ENCODE measurements at regions not wholly inside any gene's neighbourhood (a gene's known extent, or its start where the extent isn't known, plus 50 kb on each side); places are given as distances from the start of the nearest gene placed in this dataset.

DNA sequence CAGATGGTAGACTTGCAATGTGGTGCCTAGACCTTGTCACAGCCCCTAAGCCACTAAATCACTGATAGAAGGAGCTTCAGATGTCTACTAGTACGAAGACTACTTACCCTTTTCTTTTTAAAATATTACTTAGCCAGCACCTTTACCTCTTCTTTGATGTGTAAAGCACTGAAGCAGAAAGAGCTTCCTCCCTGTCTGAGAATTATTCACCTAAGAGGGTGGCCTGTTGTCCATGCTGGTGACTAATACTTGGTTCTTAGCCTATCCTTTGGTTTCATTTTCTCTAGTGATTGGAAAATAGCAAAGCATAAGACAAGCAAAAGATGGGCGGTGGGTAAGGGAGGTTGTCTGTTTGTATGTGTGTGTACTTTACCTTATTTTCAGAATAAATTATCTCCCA is 794.6 kb downstream of the TFAP2A start:
- Histone ChIP-seq H3K27me3 (ENCODE audit: control insufficient read depth, insufficient read depth, low read length, poor library complexity, severe bottlenecking) (no peaks in the 10 kb centered on the region), H3K4me3 (ENCODE audit: low read length) (no peak overlapping the region), H3K4me1 (ENCODE audit: control insufficient read depth, insufficient read depth, low read length) (no peaks in the 10 kb centered on the region), H3K9me3 (ENCODE audit: control insufficient read depth, low read length) (no peaks in the 10 kb centered on the region), H3K36me3 (ENCODE audit: control insufficient read depth, insufficient read depth, low read length) (no peaks in the 10 kb centered on the region), H3K9ac (ENCODE audit: extremely low read depth, low read length, poor library complexity, severe bottlenecking) (no peak overlapping the region), H3K27ac (ENCODE audit: low read depth, low read length) (no peak overlapping the region)
- no peaks in the 10 kb centered on the region for H3K4me1 Mint-ChIP-seq
- TF ChIP-seq, protein P1, sequence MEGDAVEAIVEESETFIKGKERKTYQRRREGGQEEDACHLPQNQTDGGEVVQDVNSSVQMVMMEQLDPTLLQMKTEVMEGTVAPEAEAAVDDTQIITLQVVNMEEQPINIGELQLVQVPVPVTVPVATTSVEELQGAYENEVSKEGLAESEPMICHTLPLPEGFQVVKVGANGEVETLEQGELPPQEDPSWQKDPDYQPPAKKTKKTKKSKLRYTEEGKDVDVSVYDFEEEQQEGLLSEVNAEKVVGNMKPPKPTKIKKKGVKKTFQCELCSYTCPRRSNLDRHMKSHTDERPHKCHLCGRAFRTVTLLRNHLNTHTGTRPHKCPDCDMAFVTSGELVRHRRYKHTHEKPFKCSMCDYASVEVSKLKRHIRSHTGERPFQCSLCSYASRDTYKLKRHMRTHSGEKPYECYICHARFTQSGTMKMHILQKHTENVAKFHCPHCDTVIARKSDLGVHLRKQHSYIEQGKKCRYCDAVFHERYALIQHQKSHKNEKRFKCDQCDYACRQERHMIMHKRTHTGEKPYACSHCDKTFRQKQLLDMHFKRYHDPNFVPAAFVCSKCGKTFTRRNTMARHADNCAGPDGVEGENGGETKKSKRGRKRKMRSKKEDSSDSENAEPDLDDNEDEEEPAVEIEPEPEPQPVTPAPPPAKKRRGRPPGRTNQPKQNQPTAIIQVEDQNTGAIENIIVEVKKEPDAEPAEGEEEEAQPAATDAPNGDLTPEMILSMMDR (conservative IDR thresholded peaks at IDR 0.05): no peak
- H3K27ac Mint-ChIP-seq: no peak overlapping the region
- H3K27me3 Mint-ChIP-seq (ENCODE audit: insufficient read depth): no peaks in the 10 kb centered on the region
- no peaks in the 10 kb centered on the region for H3K9me3 Mint-ChIP-seq
- DNase-seq: no peak
- WGBS, 2 experiments (ENCODE audit: insufficient coverage in 1 of 2, insufficient read length in 1 of 2): 89% methylated on average over 1 of the region's 2 CpGs; no CpG with 5 or more reads in 1 of the 2 experiments
- H3K4me3 Mint-ChIP-seq: no peak overlapping the region
- no peaks in the 10 kb centered on the region for H3K36me3 Mint-ChIP-seq (ENCODE audit: low read depth)

DNA sequence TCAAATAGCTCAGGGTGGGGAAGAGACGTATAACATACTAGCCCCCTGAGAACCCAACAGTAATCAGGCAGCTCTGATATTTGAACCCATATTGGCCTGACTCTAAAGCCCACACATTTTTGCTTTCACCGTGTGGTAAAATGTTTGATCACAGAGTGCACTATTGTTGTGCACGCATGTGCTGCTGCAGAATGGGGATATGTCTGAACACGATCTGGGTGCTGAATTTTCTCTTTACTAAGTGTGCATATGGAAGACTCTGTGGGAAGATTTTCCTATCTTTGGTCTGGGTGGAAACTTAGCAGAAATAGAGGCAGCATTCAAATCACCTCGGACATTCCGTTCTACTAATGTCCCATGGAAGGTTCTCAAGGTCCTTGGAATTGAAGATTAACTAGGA is 800.1 kb downstream of the TFAP2A start:
- no peaks in the 10 kb centered on the region for H3K36me3 Mint-ChIP-seq (ENCODE audit: low read depth)
- DNase-seq: no peak
- WGBS, 2 experiments (ENCODE audit: insufficient coverage in 1 of 2, insufficient read length in 1 of 2): 94 to 96% methylated on average over 4 to 6 of the region's 6 CpGs
- H3K27ac Mint-ChIP-seq: no peak overlapping the region
- no peaks in the 10 kb centered on the region for H3K36me3 ChIP-seq (ENCODE audit: control insufficient read depth, insufficient read depth, low read length)
- TF ChIP-seq, protein P1 (conservative IDR thresholded peaks at IDR 0.05): no peak
- H3K4me1 Mint-ChIP-seq: no peaks in the 10 kb centered on the region
- H3K4me3 ChIP-seq (ENCODE audit: low read length): no peak overlapping the region
- H3K9me3 Mint-ChIP-seq: no peaks in the 10 kb centered on the region
- no peak overlapping the region for H3K9ac ChIP-seq (ENCODE audit: extremely low read depth, low read length, poor library complexity, severe bottlenecking)
- H3K4me3 Mint-ChIP-seq: no peak overlapping the region
- H3K27me3 ChIP-seq (ENCODE audit: control insufficient read depth, insufficient read depth, low read length, poor library complexity, severe bottlenecking): no peaks in the 10 kb centered on the region
- no peak overlapping the region for H3K27ac ChIP-seq (ENCODE audit: low read depth, low read length)
- no peaks in the 10 kb centered on the region for H3K4me1 ChIP-seq (ENCODE audit: control insufficient read depth, insufficient read depth, low read length)
- no peaks in the 10 kb centered on the region for H3K27me3 Mint-ChIP-seq (ENCODE audit: insufficient read depth)
- H3K9me3 ChIP-seq (ENCODE audit: control insufficient read depth, low read length): no peaks in the 10 kb centered on the region

DNA sequence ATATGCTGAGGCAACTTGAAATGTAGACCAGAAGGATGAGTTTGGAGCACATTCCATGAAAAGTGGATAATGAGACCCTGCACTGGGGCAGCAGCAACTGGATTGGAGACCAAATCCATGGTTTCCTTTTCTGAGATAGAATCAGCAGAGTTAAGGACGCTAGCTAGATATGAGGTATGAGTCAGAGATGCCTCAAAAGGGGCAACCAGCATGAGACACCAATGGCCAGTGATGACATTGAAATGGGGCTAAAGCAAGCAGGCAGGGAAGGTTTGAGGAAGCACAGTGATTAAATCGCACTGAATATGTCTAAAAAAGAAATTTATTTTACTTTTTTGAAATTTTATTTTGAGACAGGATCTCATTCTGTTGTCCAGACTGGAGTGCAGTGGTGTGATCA is 802.4 kb downstream of the TFAP2A start:
- Mint-ChIP-seq H3K4me1 (no peaks in the 10 kb centered on the region), H3K9me3 (no peaks in the 10 kb centered on the region), H3K4me3 (no peak overlapping the region), H3K36me3 (ENCODE audit: low read depth) (no peaks in the 10 kb centered on the region), H3K27me3 (ENCODE audit: insufficient read depth) (no peaks in the 10 kb centered on the region), H3K27ac (no peak overlapping the region)
- H3K9ac ChIP-seq (ENCODE audit: extremely low read depth, low read length, poor library complexity, severe bottlenecking): no peak overlapping the region
- peaks cover 3% of the 10 kb centered on the region for H3K27me3 ChIP-seq (ENCODE audit: control insufficient read depth, insufficient read depth, low read length, poor library complexity, severe bottlenecking)
- WGBS, 2 experiments (ENCODE audit: insufficient coverage in 1 of 2, insufficient read length in 1 of 2): 78 to 91% methylated on average over 1 to 2 of the region's 2 CpGs
- DNase-seq: no peak
- TF ChIP-seq, protein P1 (conservative IDR thresholded peaks at IDR 0.05): no peak
- H3K27ac ChIP-seq (ENCODE audit: low read depth, low read length): no peak overlapping the region
- no peaks in the 10 kb centered on the region for H3K4me1 ChIP-seq (ENCODE audit: control insufficient read depth, insufficient read depth, low read length)
- H3K36me3 ChIP-seq (ENCODE audit: control insufficient read depth, insufficient read depth, low read length): no peaks in the 10 kb centered on the region
- no peak overlapping the region for H3K4me3 ChIP-seq (ENCODE audit: low read length)
- H3K9me3 ChIP-seq (ENCODE audit: control insufficient read depth, low read length): no peaks in the 10 kb centered on the region

Data from endodermal cell (in vitro differentiated cells).